ENCODE measurements at regions not wholly inside any gene's neighbourhood (a gene's known extent, or its start where the extent isn't known, plus 50 kb on each side); places are given as distances from the start of the nearest gene placed in this dataset.
"Not testable (repeated sequence)": the region's sequence is repeated elsewhere in the genome, so short reads cannot be mapped to it uniquely, and the experiment has no call there.

DNA sequence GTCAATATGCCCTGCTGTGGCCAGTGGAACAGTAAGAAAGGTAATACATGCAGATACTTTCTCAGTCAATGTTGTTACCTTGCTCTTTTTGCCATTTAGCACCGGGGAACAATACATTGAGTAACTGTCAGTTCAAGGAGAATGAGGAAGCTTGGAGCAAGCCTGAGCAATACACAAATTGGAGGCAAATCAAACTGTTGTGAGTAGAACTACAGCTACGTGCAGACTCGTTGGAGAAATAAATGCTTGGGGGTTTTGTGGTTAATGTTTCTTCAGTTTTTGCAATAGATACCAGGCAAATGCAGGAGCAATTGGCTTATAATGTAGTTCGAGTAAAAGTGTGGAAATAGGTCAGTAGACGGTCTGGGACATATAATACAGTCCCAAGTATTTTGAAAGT lies 587.3 kb upstream of the ROBO1 start:
- no peak for TF ChIP-seq JUND (IDR thresholded peaks at IDR 0.05; ENCODE audit: low read depth)
- no peak for DNase-seq (ENCODE audit: low read depth in 1 of 2, low spot score in 1 of 2)
- in situ Hi-C loops (cut with HindIII; ENCODE audit: low pct_unique_long_range_greater_than_20kb, low sequenced_read_pairs): no loop called here

DNA sequence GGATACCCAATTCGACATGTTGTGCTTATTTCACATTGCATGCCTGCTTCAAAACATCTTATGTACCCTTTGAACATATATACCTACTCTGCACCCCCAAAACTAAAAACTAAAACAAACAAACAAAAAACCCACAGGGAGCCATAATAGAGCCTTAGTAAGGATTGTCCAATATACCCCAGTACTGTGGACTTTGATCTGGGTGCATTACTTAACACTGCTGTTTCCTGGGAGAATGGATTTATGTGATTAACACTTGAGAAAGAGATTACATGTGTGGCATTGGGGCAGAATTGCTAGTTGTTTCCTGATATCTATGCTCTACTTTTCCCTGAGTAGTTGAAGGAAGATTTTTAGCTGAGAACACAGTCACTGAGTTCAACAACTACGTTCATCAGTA lies 583.4 kb upstream of the ROBO1 start:
- in situ Hi-C loops (cut with HindIII; ENCODE audit: low pct_unique_long_range_greater_than_20kb, low sequenced_read_pairs): no loop called here
- no peak for DNase-seq (ENCODE audit: low read depth in 1 of 2, low spot score in 1 of 2)
- no peak for TF ChIP-seq JUND (IDR thresholded peaks at IDR 0.05; ENCODE audit: low read depth)

DNA sequence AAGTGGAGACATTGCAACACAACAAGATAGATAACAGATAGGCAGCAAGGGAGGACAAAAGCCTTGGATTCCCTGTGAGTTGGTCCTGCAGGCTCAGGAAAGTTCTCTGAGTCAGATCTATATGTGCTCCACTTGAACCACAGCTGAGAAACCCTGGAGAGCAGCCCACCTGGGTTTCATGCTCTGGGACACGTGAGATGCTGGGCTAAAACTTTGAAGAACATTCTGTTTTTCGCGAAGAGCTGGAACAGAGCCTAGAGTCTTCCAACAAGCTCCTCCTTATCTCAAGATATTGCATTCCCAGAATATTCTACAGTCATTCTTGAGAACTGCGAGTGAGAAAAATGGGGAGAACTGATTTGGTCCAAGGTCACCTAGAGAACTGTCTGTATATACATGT lies 583.0 kb upstream of the ROBO1 start:
- in situ Hi-C loops (cut with HindIII; ENCODE audit: low pct_unique_long_range_greater_than_20kb, low sequenced_read_pairs): no loop called here
- no peak for TF ChIP-seq JUND (IDR thresholded peaks at IDR 0.05; ENCODE audit: low read depth)

DNA sequence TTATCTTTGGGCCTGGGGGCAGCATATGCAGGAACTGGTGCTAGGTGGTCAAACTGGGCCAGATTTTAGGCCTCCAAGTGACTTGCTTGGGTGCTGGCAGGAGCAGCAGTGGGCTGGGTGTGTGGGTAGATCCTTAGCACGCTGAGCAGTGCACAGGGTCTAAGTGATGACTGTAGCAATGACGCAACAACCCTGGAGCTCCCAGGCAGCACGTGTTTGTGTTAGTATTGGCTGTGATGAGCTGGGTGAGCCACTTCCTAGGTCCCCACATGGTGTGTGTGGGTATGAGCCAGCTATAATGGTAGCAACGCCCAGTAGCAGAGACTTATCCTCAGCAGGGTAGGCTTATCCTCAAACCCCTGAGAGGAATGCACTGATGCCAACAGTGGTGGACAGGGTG lies 570.6 kb upstream of the ROBO1 start:
- DNase-seq (ENCODE audit: low read depth in 1 of 2, low spot score in 1 of 2): no peak
- in situ Hi-C loops (cut with HindIII; ENCODE audit: low pct_unique_long_range_greater_than_20kb, low sequenced_read_pairs): no loop called here
- TF ChIP-seq JUND (IDR thresholded peaks at IDR 0.05; ENCODE audit: low read depth): no peak

More for the DNA sequence above, 583.0 kb upstream of the ROBO1 start:
- DNase-seq (ENCODE audit: low read depth in 1 of 2, low spot score in 1 of 2): no peak

DNA sequence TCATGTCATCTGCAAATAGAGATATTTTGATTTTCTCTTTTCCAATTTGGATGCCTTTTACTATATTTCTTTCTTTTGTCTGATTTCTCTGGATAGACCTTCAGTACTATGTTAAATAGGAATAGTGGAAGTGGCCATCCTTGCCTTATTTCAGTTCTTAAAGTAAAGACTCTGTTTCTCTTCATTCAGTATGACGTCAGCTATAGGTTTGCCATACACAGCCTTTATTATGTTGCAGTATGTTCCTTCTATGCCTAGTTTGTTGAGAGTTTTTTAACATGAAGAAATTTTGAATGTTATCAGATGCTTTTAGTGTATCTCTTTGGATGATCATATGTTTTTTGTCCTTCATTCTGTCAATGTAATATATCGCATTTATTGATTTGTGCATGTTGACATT lies 566.7 kb upstream of the ROBO1 start:
- TF ChIP-seq JUND (IDR thresholded peaks at IDR 0.05; ENCODE audit: low read depth): no peak
- in situ Hi-C loops (cut with HindIII; ENCODE audit: low pct_unique_long_range_greater_than_20kb, low sequenced_read_pairs): no loop called here
- no peak for DNase-seq (ENCODE audit: low read depth in 1 of 2, low spot score in 1 of 2)

DNA sequence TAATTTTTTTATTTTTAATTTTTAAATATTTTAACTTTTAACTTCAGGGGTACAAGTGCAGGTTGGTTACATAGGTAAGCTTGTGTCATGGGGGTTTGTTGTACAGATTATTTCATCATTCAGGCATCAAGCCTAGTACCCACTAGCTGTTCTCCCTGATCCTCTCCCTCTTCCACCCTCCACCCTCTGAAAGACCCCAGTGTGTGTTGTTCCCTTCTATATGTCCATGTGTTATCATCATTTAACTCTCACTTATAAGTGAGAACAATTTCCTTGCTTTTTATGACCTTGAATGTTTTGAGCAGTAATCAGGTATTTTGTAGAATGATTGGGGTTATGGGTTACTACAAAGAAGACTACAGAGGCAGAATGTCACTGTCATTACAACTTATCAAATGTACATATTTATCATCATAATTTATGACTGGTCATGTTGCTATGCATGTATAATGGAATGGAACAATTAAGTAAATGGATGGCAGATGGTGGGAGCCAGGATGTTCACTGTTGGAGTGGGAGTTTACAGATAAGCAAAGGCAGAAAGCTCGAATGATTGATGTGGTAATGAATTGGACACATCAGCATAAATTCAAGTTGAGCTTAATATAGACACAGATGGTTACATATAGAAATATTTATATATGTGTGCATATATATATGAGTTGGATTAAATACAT lies 563.8 kb upstream of the ROBO1 start:
- no peak for TF ChIP-seq JUND (IDR thresholded peaks at IDR 0.05; ENCODE audit: low read depth)
- in situ Hi-C loops (cut with HindIII; ENCODE audit: low pct_unique_long_range_greater_than_20kb, low sequenced_read_pairs): no loop called here
- no peak for DNase-seq (ENCODE audit: low read depth in 1 of 2, low spot score in 1 of 2)

DNA sequence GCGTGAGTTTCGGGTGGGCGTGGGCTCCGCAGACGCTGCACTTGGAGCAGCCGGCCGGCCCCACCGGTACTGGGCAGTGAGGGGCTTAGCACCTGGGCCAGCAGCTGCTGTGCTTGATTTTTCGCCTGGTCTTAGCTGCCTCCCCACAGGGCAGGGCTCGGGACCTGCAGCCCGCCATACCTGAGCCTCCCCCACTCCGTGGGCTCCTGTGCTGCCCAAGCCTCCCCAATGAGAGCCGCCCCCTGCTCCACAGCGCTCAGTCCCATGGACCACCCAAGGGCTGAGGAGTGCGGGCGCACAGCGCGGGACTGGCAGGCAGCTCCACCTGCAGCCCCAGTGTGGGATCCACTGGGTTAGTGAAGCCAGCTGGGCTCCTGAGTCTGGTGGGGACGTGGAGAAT lies 546.7 kb upstream of the ROBO1 start:
- DNase-seq (ENCODE audit: low read depth in 1 of 2, low spot score in 1 of 2); in situ Hi-C loops (cut with HindIII; ENCODE audit: low pct_unique_long_range_greater_than_20kb, low sequenced_read_pairs): not testable (repeated sequence)

DNA sequence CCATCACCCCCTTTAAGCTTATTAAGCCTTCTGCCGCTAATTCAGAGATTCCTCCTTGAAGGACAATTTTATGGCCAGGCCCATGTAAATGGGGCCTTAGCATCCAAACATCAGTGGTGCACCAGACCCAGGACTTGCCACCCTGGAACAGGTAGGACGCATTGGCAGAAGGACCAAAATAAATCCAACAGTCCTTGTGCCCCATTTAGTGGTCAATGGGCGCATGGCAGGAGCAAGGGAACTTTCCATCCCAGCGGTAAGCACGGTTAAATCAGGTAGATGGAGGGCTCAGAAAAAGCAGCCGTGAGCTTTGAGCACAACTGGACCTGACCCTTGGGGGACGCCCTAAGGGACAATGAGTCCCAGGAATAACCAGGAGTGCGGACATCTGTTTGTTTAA lies 540.8 kb upstream of the ROBO1 start:
- in situ Hi-C loops (cut with HindIII; ENCODE audit: low pct_unique_long_range_greater_than_20kb, low sequenced_read_pairs): no loop called here
- no peak for TF ChIP-seq JUND (IDR thresholded peaks at IDR 0.05; ENCODE audit: low read depth)
- peak in 1 of 2 experiments; percentile 1 for DNase-seq (ENCODE audit: low read depth in 1 of 2, low spot score in 1 of 2)

DNA sequence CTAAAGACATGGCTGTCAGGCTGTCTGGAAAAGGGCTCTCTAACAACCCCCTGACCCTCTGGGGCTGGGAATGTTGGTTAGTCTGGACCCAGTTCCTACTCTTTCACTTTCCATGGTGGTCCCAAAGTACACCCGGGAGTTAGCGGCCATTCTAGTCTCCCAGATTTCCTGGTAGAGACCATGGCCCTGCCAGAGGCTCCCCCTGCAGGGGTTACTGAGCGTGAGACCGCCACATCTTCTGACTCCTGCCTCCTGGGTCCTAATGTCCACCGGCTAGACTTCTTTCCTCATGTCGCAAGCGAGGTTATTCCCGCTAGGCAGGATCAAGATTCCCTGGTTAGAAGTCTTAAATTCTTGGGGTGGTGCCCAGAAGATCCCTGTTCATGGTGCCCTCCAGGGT lies 540.0 kb upstream of the ROBO1 start:
- TF ChIP-seq JUND (IDR thresholded peaks at IDR 0.05; ENCODE audit: low read depth): no peak
- peak in 1 of 2 experiments; percentile 22 for DNase-seq (ENCODE audit: low read depth in 1 of 2, low spot score in 1 of 2)
- in situ Hi-C loops (cut with HindIII; ENCODE audit: low pct_unique_long_range_greater_than_20kb, low sequenced_read_pairs): no loop called here

DNA sequence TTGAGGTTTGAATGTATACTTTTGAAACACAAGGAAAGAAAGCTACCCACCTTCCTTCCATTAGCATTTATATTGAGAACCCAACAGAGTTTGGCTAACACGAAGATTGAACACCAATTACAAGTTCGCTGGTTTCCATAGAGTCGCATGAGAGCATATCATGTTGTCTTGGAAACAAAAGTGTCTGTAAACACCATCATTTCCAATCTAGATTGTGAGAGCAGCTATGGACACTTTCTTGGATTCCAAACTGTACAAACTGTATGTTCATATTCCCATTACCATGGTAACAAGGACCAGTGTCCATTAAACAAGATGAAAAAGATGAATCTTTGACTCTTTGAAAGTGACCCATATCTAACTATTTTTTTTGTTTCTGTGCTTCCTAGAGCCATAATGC lies 529.9 kb upstream of the ROBO1 start:
- in situ Hi-C loops (cut with HindIII; ENCODE audit: low pct_unique_long_range_greater_than_20kb, low sequenced_read_pairs): no loop called here
- DNase-seq (ENCODE audit: low read depth in 1 of 2, low spot score in 1 of 2): no peak
- no peak for TF ChIP-seq JUND (IDR thresholded peaks at IDR 0.05; ENCODE audit: low read depth)

DNA sequence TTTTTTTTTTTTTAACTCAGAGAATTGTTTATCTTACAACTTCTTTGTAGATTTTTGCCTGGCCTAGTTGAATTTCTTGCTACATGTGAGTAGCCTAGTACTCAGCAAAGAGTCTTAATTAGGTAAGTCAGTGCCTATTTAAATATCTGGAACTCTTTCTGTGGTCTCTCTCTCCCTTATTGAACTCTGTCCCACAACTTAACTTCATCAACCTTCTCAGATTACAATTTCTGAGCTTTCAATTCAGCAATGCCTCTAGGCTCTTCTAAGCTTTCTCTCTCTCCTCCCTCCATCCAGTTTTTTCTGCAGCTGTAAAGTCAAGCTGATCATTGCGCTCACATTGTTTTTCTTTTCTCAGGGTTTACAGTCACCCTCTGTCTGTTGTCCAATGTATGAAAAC lies 517.6 kb upstream of the ROBO1 start:
- TF ChIP-seq JUND (IDR thresholded peaks at IDR 0.05; ENCODE audit: low read depth): no peak

DNA sequence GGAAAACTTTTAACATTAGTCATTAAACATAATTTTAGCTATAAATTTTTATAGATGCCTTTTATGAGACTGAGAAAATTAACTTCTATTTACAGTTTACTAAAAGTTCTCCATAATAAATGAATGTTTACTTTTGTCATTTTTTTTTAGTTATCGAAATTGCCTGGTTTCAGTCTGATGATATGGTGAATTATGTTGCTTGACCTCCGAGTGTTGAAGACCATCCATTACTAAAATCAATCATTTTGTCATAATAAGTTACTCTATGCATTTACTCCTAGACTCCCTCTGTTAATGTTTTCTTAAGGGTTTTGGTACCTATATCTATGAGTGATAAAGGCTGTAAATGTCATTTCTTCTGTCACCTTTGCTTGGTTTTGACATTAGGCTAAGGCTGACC lies 516.0 kb upstream of the ROBO1 start:
- in situ Hi-C loops (cut with HindIII; ENCODE audit: low pct_unique_long_range_greater_than_20kb, low sequenced_read_pairs): no loop called here
- no peak for DNase-seq (ENCODE audit: low read depth in 1 of 2, low spot score in 1 of 2)
- TF ChIP-seq JUND (IDR thresholded peaks at IDR 0.05; ENCODE audit: low read depth): no peak

More for the DNA sequence above, 517.6 kb upstream of the ROBO1 start:
- in situ Hi-C loops (cut with HindIII; ENCODE audit: low pct_unique_long_range_greater_than_20kb, low sequenced_read_pairs): no loop called here
- DNase-seq (ENCODE audit: low read depth in 1 of 2, low spot score in 1 of 2): no peak

DNA sequence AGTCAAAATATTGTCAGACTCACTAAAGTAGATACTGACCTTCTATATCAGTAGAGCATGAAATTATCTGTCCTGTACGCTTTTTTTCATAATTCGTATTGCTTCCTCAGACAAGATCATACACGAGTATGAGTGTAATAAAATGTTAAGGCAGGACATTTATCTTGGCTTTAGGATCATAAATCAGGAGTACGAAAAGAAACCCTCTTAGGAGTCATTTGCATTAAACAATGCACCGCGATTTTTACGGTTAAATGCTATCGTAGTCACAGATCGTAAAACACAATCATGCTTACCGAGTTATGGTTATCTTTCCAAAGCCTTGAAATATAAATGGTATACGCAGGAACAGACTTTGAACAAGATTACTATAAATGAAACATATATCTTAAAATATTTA lies 510.3 kb upstream of the ROBO1 start:
- DNase-seq (ENCODE audit: low read depth in 1 of 2, low spot score in 1 of 2): no peak
- no peak for TF ChIP-seq JUND (IDR thresholded peaks at IDR 0.05; ENCODE audit: low read depth)
- in situ Hi-C loops (cut with HindIII; ENCODE audit: low pct_unique_long_range_greater_than_20kb, low sequenced_read_pairs): no loop called here

DNA sequence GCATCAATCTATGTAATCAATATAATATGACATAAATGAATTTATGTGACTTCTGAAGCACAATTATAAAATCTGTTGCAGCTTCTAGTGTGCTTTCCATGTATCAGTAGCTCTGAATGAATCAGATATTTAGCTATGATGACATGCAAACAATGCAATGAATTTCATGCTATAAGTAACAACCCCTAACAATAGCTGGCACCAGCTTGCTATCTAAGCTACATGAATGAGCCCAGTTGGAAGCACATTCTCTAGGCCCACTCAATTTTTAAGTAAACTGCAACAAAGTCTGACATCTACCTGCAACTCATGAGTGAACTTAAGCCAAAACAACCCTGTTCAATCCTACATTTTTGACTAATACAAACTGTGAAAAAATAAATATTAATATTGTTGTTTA lies 507.3 kb upstream of the ROBO1 start:
- in situ Hi-C loops (cut with HindIII; ENCODE audit: low pct_unique_long_range_greater_than_20kb, low sequenced_read_pairs): no loop called here
- TF ChIP-seq JUND (IDR thresholded peaks at IDR 0.05; ENCODE audit: low read depth): no peak
- DNase-seq (ENCODE audit: low read depth in 1 of 2, low spot score in 1 of 2): no peak
